Thoracic aorta (tissue), 2 donors: ENCODE measurements at regions not wholly inside any gene's neighbourhood (a gene's known extent, or its start where the extent isn't known, plus 50 kb on each side); places are given as distances from the start of the nearest gene placed in this dataset.
A peak's percentile ranks its signal among the peaks of the same experiment; 100 is the strongest.

Experiments
- ATAC-seq: fragments of 150-250 bp; one replicate; pipeline ENCODE4 v1.8.0; 2017; ENCODE audit warnings: low read depth; ENCODE audit not compliant: insufficient number of reproducible peaks, low FRiP score
- DNase-seq: peaks from one replicate; pipeline ENCODE4 v3.0.0-alpha.2; 2020; ENCODE audit warnings: low spot score
- H3K27ac ChIP-seq, 2 donors: fragments of 200-600 bp; sonication (generic); 1 replicate in 1 of 2; 2 replicates in 1 of 2; pipeline ENCODE4 v1.5.1; 2016; ENCODE audit warnings: mild to moderate bottlenecking in 2 of 2, moderate library complexity in 2 of 2
- H3K27me3 ChIP-seq: fragments of 200-600 bp; sonication (generic); replicated peaks from 2 replicates; pipeline ENCODE4 v1.6.0; 2016; ENCODE audit warnings: mild to moderate bottlenecking; ENCODE audit not compliant: insufficient read depth
- H3K36me3 ChIP-seq: fragments of 200-600 bp; sonication (generic); one replicate; pipeline ENCODE4 v1.5.1; 2016
- H3K4me1 ChIP-seq, 2 donors: fragments of 200-600 bp; sonication (generic); 1 replicate in 1 of 2; 2 replicates in 1 of 2; pipeline versions ENCODE4 v1.5.1 to v1.6.0; 2016; ENCODE audit warnings: low read depth in 2 of 2, mild to moderate bottlenecking in 1 of 2; ENCODE audit not compliant: control insufficient read depth in 1 of 2
- H3K4me3 ChIP-seq: fragments of 200-600 bp; sonication (generic); 2 replicates; pipeline ENCODE4 v1.5.1; 2016; ENCODE audit warnings: mild to moderate bottlenecking
- H3K9me3 ChIP-seq: fragments of 200-600 bp; sonication (generic); 2 replicates; pipeline ENCODE4 v1.5.1; 2016
- TF ChIP-seq, protein P1 (sequence below): fragments of 200-600 bp; sonication (generic); IDR thresholded peaks from one replicate; pipeline ENCODE4 v1.5.1; 2019; ENCODE audit warnings: antibody characterized with exemption

DNA sequence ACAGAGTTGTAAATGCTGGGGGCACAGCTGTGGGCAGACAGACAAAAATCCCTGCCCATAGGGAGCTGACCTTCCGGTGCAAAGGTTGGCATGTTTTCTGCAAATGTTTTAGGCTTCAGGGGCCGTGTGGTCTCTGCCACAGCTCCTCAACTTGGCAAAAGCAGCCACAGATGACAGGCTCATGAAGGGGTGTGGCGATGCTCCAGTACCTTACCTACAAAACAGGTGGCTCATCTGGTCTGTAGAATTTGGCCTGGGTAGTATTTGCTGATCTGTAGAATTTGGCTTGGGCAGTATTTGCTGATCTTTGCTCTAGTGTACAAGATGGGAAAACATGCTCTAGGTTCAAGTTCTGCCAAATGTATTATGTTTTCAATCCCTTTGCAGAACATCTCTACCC lies 283.9 kb downstream of the GADD45G start:
- Histone ChIP-seq H3K4me1 (peaks cover 15 to 38% of the 10 kb centered on the region in 2 donors), H3K27ac (no peak overlapping the region), H3K9me3 (no peaks in the 10 kb centered on the region), H3K4me3 (no peak overlapping the region), H3K36me3 (no peaks in the 10 kb centered on the region), H3K27me3 (no peaks in the 10 kb centered on the region)
- no peak for DNase-seq
- TF ChIP-seq, protein P1, sequence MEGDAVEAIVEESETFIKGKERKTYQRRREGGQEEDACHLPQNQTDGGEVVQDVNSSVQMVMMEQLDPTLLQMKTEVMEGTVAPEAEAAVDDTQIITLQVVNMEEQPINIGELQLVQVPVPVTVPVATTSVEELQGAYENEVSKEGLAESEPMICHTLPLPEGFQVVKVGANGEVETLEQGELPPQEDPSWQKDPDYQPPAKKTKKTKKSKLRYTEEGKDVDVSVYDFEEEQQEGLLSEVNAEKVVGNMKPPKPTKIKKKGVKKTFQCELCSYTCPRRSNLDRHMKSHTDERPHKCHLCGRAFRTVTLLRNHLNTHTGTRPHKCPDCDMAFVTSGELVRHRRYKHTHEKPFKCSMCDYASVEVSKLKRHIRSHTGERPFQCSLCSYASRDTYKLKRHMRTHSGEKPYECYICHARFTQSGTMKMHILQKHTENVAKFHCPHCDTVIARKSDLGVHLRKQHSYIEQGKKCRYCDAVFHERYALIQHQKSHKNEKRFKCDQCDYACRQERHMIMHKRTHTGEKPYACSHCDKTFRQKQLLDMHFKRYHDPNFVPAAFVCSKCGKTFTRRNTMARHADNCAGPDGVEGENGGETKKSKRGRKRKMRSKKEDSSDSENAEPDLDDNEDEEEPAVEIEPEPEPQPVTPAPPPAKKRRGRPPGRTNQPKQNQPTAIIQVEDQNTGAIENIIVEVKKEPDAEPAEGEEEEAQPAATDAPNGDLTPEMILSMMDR: no peak
- no peak for ATAC-seq

DNA sequence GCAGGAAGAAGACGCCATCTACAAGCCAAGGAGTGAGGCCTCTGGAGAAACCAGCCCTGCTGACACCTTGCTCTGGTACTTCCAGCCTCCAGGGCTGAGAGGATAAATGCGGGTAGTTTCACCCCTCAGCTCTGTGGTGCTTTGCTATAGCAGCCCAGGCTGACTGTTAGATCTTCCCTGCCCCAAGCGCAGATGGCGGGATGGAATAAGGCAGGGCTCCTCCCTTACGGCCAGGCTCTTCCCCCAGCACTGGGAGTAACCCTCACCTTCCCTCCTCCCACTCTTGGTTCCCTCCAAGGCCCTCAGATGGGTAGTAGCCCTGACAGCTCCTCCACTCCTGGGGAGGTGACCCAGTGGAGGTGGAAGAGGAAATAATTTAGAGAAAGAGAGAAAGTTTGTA lies 285.1 kb downstream of the GADD45G start:
- no peaks in the 10 kb centered on the region for H3K27me3 ChIP-seq
- TF ChIP-seq, protein P1: no peak
- DNase-seq (no peak), ATAC-seq (no peak)
- no peak overlapping the region for H3K4me3 ChIP-seq
- H3K27ac ChIP-seq: no peak overlapping the region
- H3K9me3 ChIP-seq: no peaks in the 10 kb centered on the region
- H3K36me3 ChIP-seq: no peaks in the 10 kb centered on the region
- peaks cover 15 to 38% of the 10 kb centered on the region in 2 donors for H3K4me1 ChIP-seq

GRCh38 chr9:89890326-89890980 lies 285.6 kb downstream of the GADD45G start:
- TF ChIP-seq, protein P1: no peak
- H3K9me3 ChIP-seq: no peaks in the 10 kb centered on the region
- no peaks in the 10 kb centered on the region for H3K27me3 ChIP-seq
- H3K4me3 ChIP-seq: no peak overlapping the region
- DNase-seq (no peak), ATAC-seq (no peak)
- H3K4me1 ChIP-seq: peaks cover 15 to 38% of the 10 kb centered on the region in 2 donors
- no peak overlapping the region for H3K27ac ChIP-seq
- no peaks in the 10 kb centered on the region for H3K36me3 ChIP-seq

- Histone ChIP-seq H3K27me3 (no peaks in the 10 kb centered on the region), H3K4me1 (peaks cover 15 to 36% of the 10 kb centered on the region in 2 donors), H3K4me3 (no peak overlapping the region), H3K27ac (peak overlapping the region; percentile 9 to 37), H3K36me3 (no peaks in the 10 kb centered on the region), H3K9me3 (no peaks in the 10 kb centered on the region)
- TF ChIP-seq, protein P1: no peak
- no peak for DNase-seq
- ATAC-seq: no peak
These were observed 286.4 kb downstream of the GADD45G start for GRCh38 chr9:89891221-89891590.

DNA sequence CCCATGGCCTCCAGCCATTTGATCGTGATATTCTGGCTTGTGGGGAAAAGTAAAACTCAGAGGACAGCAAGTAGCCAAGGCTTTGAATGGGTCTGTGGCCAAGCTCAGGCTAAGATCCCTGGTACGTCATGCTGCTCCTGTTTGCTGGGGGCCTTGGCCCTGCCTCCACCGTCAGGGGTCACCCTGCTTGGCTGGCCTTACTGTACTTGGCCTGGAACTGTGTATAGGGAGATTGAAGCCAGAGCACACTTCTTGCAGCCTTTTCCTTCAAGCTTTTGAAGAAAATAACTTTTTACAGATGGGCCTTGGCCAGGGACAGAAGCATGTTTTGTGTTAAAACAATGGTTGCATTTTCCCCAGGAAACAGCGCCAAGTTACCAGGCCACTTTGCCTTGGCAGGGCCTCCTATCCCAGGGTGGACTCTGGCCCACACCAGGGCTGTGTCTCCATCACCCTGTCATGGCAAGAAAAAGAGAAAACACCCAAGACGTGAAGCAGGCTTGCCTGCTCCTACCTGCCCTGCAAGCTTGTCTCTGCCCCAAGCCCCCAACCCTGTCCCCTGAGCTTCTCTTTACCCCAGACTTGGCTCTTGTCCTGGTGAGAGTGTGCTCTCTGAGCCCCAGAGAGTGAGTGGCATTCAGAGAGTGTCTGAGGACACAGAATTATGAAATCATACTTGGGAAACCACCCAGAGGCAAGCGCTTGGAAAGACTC lies 286.9 kb downstream of the GADD45G start:
- H3K4me1 ChIP-seq: peaks cover 11 to 30% of the 10 kb centered on the region in 2 donors
- H3K4me3 ChIP-seq: no peak overlapping the region
- H3K27me3 ChIP-seq: no peaks in the 10 kb centered on the region
- DNase-seq (no peak), ATAC-seq (peak; percentile 44)
- TF ChIP-seq, protein P1: no peak
- peak overlapping the region; percentile 9 to 56 for H3K27ac ChIP-seq
- no peaks in the 10 kb centered on the region for H3K36me3 ChIP-seq
- no peaks in the 10 kb centered on the region for H3K9me3 ChIP-seq
